ENCODE measurements at regions not wholly inside any gene's neighbourhood (a gene's known extent, or its start where the extent isn't known, plus 50 kb on each side); places are given as distances from the start of the nearest gene placed in this dataset.

GRCh38 chr2:211084352-211084751, 528.0 kb downstream of the CPS1 start:
- no peak for TF ChIP-seq CTCF (IDR thresholded peaks at IDR 0.05; ENCODE audit: unreplicated experiment)
- no peaks in the 10 kb centered on the region for H3K4me1 Mint-ChIP-seq (ENCODE audit: insufficient read depth, unreplicated experiment)
- no peaks in the 10 kb centered on the region for H3K36me3 Mint-ChIP-seq (ENCODE audit: insufficient read depth, unreplicated experiment)
- peaks cover 89% of the 10 kb centered on the region for H3K27me3 Mint-ChIP-seq (ENCODE audit: insufficient read depth, unreplicated experiment)
- DNase-seq (ENCODE audit: unreplicated experiment): no peak
- no TSS peak for BruUV-seq (replicated peaks)
- ChIA-PET POLR2A (no interaction called here), CTCF (interaction anchor here (0.9 to 4.6 kb wide), 4 partner anchors 10 to 580 kb away, joined by 3 to 33 read pairs (median 8); no protein-coding TSS in a partner anchor)
- intact Hi-C loops (cut with micrococcal nuclease): no loop called here
- H3K9me3 Mint-ChIP-seq (ENCODE audit: unreplicated experiment): no peaks in the 10 kb centered on the region
- no peak overlapping the region for H3K4me3 Mint-ChIP-seq (ENCODE audit: unreplicated experiment)
- no peak overlapping the region for H3K27ac Mint-ChIP-seq (ENCODE audit: low read depth, unreplicated experiment)

GRCh38 chr2:211085056-211085680, 528.8 kb downstream of the CPS1 start:
- no TSS peak for BruUV-seq (replicated peaks)
- Mint-ChIP-seq H3K4me1 (ENCODE audit: insufficient read depth, unreplicated experiment) (no peaks in the 10 kb centered on the region), H3K27ac (ENCODE audit: low read depth, unreplicated experiment) (no peak overlapping the region), H3K27me3 (ENCODE audit: insufficient read depth, unreplicated experiment) (peaks cover 89% of the 10 kb centered on the region), H3K4me3 (ENCODE audit: unreplicated experiment) (no peak overlapping the region), H3K36me3 (ENCODE audit: insufficient read depth, unreplicated experiment) (no peaks in the 10 kb centered on the region), H3K9me3 (ENCODE audit: unreplicated experiment) (no peaks in the 10 kb centered on the region)
- intact Hi-C loops (cut with micrococcal nuclease): loop anchor here (1.0 to 5.0 kb wide), 2 partner anchors 73 to 1482 kb away; no protein-coding TSS in a partner anchor
- peak; percentile 61 for DNase-seq (ENCODE audit: unreplicated experiment)
- ChIA-PET POLR2A (no interaction called here), CTCF (interaction anchor here (0.6 to 4.6 kb wide), 12 partner anchors 9 to 1482 kb away, joined by 3 to 41 read pairs (median 4); no protein-coding TSS in a partner anchor)
- peak; percentile 63 for TF ChIP-seq CTCF (IDR thresholded peaks at IDR 0.05; ENCODE audit: unreplicated experiment)

- H3K27ac Mint-ChIP-seq (ENCODE audit: low read depth, unreplicated experiment): no peak overlapping the region
- ChIA-PET POLR2A (no interaction called here), CTCF (interaction anchor here (0.7 to 4.6 kb wide), 16 partner anchors 8 to 1481 kb away, joined by 3 to 41 read pairs (median 4); partner anchors contain the start of gene ERBB4)
- no peak for TF ChIP-seq CTCF (IDR thresholded peaks at IDR 0.05; ENCODE audit: unreplicated experiment)
- intact Hi-C loops (cut with micrococcal nuclease): loop anchor here (5.0 kb wide), 1 partner anchor 1481 kb away; no protein-coding TSS in a partner anchor
- peaks cover 89% of the 10 kb centered on the region for H3K27me3 Mint-ChIP-seq (ENCODE audit: insufficient read depth, unreplicated experiment)
- no peaks in the 10 kb centered on the region for H3K9me3 Mint-ChIP-seq (ENCODE audit: unreplicated experiment)
- no peaks in the 10 kb centered on the region for H3K36me3 Mint-ChIP-seq (ENCODE audit: insufficient read depth, unreplicated experiment)
- H3K4me3 Mint-ChIP-seq (ENCODE audit: unreplicated experiment): no peak overlapping the region
- no TSS peak for BruUV-seq (replicated peaks)
- DNase-seq (ENCODE audit: unreplicated experiment): no peak
- no peaks in the 10 kb centered on the region for H3K4me1 Mint-ChIP-seq (ENCODE audit: insufficient read depth, unreplicated experiment)
These were observed 529.6 kb downstream of the CPS1 start for GRCh38 chr2:211086049-211086448.

GRCh38 chr2:211089127-211089526, 532.7 kb downstream of the CPS1 start:
- H3K27me3 Mint-ChIP-seq (ENCODE audit: insufficient read depth, unreplicated experiment): peaks cover 92% of the 10 kb centered on the region
- CTCF ChIA-PET: interaction anchor here (4.6 kb wide), 1 partner anchor 69 kb away, joined by 41 read pairs; no protein-coding TSS in a partner anchor
- DNase-seq (ENCODE audit: unreplicated experiment): no peak
- H3K4me3 Mint-ChIP-seq (ENCODE audit: unreplicated experiment): no peak overlapping the region
- no peaks in the 10 kb centered on the region for H3K4me1 Mint-ChIP-seq (ENCODE audit: insufficient read depth, unreplicated experiment)
- no peaks in the 10 kb centered on the region for H3K36me3 Mint-ChIP-seq (ENCODE audit: insufficient read depth, unreplicated experiment)
- POLR2A ChIA-PET: interaction anchor here (0.7 kb wide), 1 partner anchor 9 kb away, joined by 3 read pairs; no protein-coding TSS in a partner anchor
- H3K9me3 Mint-ChIP-seq (ENCODE audit: unreplicated experiment): no peaks in the 10 kb centered on the region
- intact Hi-C loops (cut with micrococcal nuclease): loop anchor here (5.0 kb wide), 1 partner anchor 1478 kb away; no protein-coding TSS in a partner anchor
- no peak overlapping the region for H3K27ac Mint-ChIP-seq (ENCODE audit: low read depth, unreplicated experiment)
- BruUV-seq (replicated peaks): no TSS peak
- TF ChIP-seq CTCF (IDR thresholded peaks at IDR 0.05; ENCODE audit: unreplicated experiment): no peak

Data from MCF 10A (cell line).